B cell (primary cell): ENCODE measurements at regions not wholly inside any gene's neighbourhood (a gene's known extent, or its start where the extent isn't known, plus 50 kb on each side); places are given as distances from the start of the nearest gene placed in this dataset.

ENCODE experiments used
- ATAC-seq: fragments of 200-7000 bp; cut with Tn5 transposase; one replicate; pipeline ENCODE4 v1.10.0; 2021; ENCODE audit warnings: low read depth, mild to moderate bottlenecking, moderate number of reproducible peaks, moderate library complexity
- CTCF ChIA-PET: fragments of 350-600 bp; sonication (Branson Sonifier 250); formaldehyde crosslinking; loops from one replicate; lab custom pipeline; 2021; ENCODE audit warnings: antibody characterized with exemption, inconsistent platforms; lab: Charles Lee
- POLR2A ChIA-PET: fragments of 350-600 bp; sonication (Branson Sonifier 250); formaldehyde crosslinking; loops from one replicate; lab custom pipeline; 2021; ENCODE audit warnings: antibody characterized with exemption; lab: Charles Lee
- DNase-seq: peaks from one replicate; pipeline ENCODE4 v3.0.0; 2013
- H2AFZ ChIP-seq: 2 replicates; pipeline ENCODE4 v1.6.1; 2012; ENCODE audit warnings: mild to moderate bottlenecking, low read depth, low read length; ENCODE audit not compliant: insufficient read depth, poor library complexity, severe bottlenecking
- H3K27ac ChIP-seq, 2 donors: 1 replicate in 1 of 2; 2 replicates in 1 of 2; pipeline ENCODE4 v1.5.1; 2012 to 2013; ENCODE audit warnings: low read length in 2 of 2, mild to moderate bottlenecking in 2 of 2, moderate library complexity in 1 of 2
- H3K27me3 ChIP-seq, 4 experiments: fragments of 200-600 bp in 1 of 4; sonication (generic) in 1 of 4; replicated peaks in 1 of 4; 1 replicate in 2 of 4; 2 replicates in 2 of 4; pipeline versions ENCODE4 v1.6.1 to v1.7.0; 2013 to 2016; ENCODE audit warnings: low read length in 3 of 4, mild to moderate bottlenecking in 2 of 4, mixed read lengths in 1 of 4, moderate library complexity in 1 of 4; ENCODE audit not compliant: insufficient read depth in 4 of 4, control insufficient read depth in 3 of 4; ENCODE audit errors: control extremely low read depth in 1 of 4
- H3K36me3 ChIP-seq, 2 experiments: replicated peaks in 1 of 2; 1 replicate in 1 of 2; 2 replicates in 1 of 2; pipeline versions ENCODE4 v1.6.1 to v1.7.1; 2013; ENCODE audit warnings: low read length in 1 of 2; ENCODE audit not compliant: insufficient read depth in 2 of 2, control insufficient read depth in 1 of 2; ENCODE audit errors: control extremely low read depth in 1 of 2, extremely low read depth in 1 of 2
- H3K4me1 ChIP-seq, 2 donors: fragments of 200-600 bp in 1 of 2; sonication (generic) in 1 of 2; 1 replicate in 1 of 2; 2 replicates in 1 of 2; pipeline versions ENCODE4 v1.5.1 to v1.6.1; 2013 to 2017; ENCODE audit warnings: low read length in 2 of 2; ENCODE audit not compliant: control insufficient read depth in 2 of 2, insufficient read depth in 2 of 2
- H3K4me2 ChIP-seq: replicated peaks from 2 replicates; pipeline ENCODE3; 2012; ENCODE audit warnings: mild to moderate bottlenecking, low read depth, low read length; ENCODE audit not compliant: poor library complexity, severe bottlenecking
- H3K4me3 ChIP-seq, 5 experiments: fragments of 200-600 bp in 1 of 5; sonication (generic) in 1 of 5; 1 replicate in 3 of 5; 2 replicates in 2 of 5; pipeline versions ENCODE4 v1.5.1 to v1.7.0; 2011 to 2016; ENCODE audit warnings: low read length in 4 of 5, mild to moderate bottlenecking in 4 of 5, low read depth in 2 of 5, control low read depth in 1 of 5, moderate library complexity in 1 of 5; ENCODE audit not compliant: insufficient read depth in 1 of 5; ENCODE audit errors: control extremely low read depth in 1 of 5, extremely low read depth in 1 of 5
- H3K79me2 ChIP-seq: fragments of 200-600 bp; sonication (generic); one replicate; pipeline ENCODE4 v1.6.0; 2016; ENCODE audit warnings: low read length; ENCODE audit not compliant: control insufficient read depth, insufficient read depth
- H3K9ac ChIP-seq: fragments of 200-600 bp; sonication (generic); 2 replicates; pipeline ENCODE4 v1.6.1; 2017; ENCODE audit warnings: mild to moderate bottlenecking, low read length, moderate library complexity
- H3K9me3 ChIP-seq, 3 donors: one replicate each; pipeline versions ENCODE4 v1.6.1 to v1.7.1; 2013; ENCODE audit warnings: low read length in 2 of 3; ENCODE audit not compliant: control insufficient read depth in 2 of 3, insufficient read depth in 1 of 3; ENCODE audit errors: control extremely low read depth in 1 of 3
- H4K20me1 ChIP-seq: 2 replicates; pipeline ENCODE4 v1.6.0; 2012; ENCODE audit warnings: mild to moderate bottlenecking, low read length; ENCODE audit not compliant: insufficient read depth, control insufficient read depth, poor library complexity, severe bottlenecking
- H3K27ac Mint-ChIP-seq: one replicate; pipeline ENCODE4 v1.8.0; 2021; ENCODE audit warnings: mixed read lengths
- H3K27me3 Mint-ChIP-seq: one replicate; pipeline ENCODE4 v1.8.0; 2021; ENCODE audit warnings: mixed read lengths
- H3K4me1 Mint-ChIP-seq: one replicate; pipeline ENCODE4 v1.8.0; 2021; ENCODE audit warnings: mixed read lengths
- H3K4me3 Mint-ChIP-seq: one replicate; pipeline ENCODE4 v1.8.0; 2021; ENCODE audit warnings: mixed read lengths
- H3K9me3 Mint-ChIP-seq: one replicate; pipeline ENCODE4 v1.8.0; 2022; ENCODE audit warnings: mixed read lengths; ENCODE audit not compliant: insufficient read depth
- CTCF ChIP-seq: fragments of 200-600 bp; IDR thresholded peaks from one replicate; pipeline ENCODE4 v1.8.0; 2022; ENCODE audit warnings: antibody characterized with exemption, mild to moderate bottlenecking
- EZH2 ChIP-seq: IDR thresholded peaks from 2 replicates; pipeline ENCODE4 v1.6.1; 2012; ENCODE audit warnings: borderline replicate concordance, low read depth, mild to moderate bottlenecking, moderate library complexity, low read length; ENCODE audit not compliant: insufficient read depth, poor library complexity, severe bottlenecking
- WGBS: methylation state at CpG from one replicate; pipeline ENCODE4 v1.1.5; 2013; ENCODE audit warnings: missing lambda C conversion rate; ENCODE audit not compliant: insufficient coverage; 5-methylcytosine and 5-hydroxymethylcytosine counted together
- intact Hi-C: fragments of 100-400 bp; cut with micrococcal nuclease; formaldehyde crosslinking; loops from one replicate; pipeline ENCODE4 v1.10.0; 2022

GRCh38 chr1:157292809-157293564, 154.8 kb upstream of the ETV3 start:
- H3K27me3 Mint-ChIP-seq: peaks cover 61% of the 10 kb centered on the region
- no peak for DNase-seq
- ChIA-PET CTCF (no interaction called here), POLR2A (no interaction called here)
- H3K9ac ChIP-seq: no peak overlapping the region
- no peak overlapping the region for H3K27ac Mint-ChIP-seq
- H3K4me1 Mint-ChIP-seq: peaks cover 9% of the 10 kb centered on the region
- H4K20me1 ChIP-seq: no peaks in the 10 kb centered on the region
- intact Hi-C loops: no loop called here
- H3K4me3 ChIP-seq: no peak overlapping the region
- no peak overlapping the region for H3K4me3 Mint-ChIP-seq
- no peak overlapping the region for H2AFZ ChIP-seq
- 88% methylated on average over 1 of the region's 4 CpGs for WGBS
- TF ChIP-seq CTCF (no peak), EZH2 (no peak)
- H3K4me1 ChIP-seq: peaks cover 6 to 7% of the 10 kb centered on the region in 2 donors
- no peak for ATAC-seq
- H3K36me3 ChIP-seq: no peaks in the 10 kb centered on the region
- H3K4me2 ChIP-seq: no peak overlapping the region
- H3K9me3 ChIP-seq: peaks cover 0 to 3% (median 0%) of the 10 kb centered on the region in 3 donors
- no peak overlapping the region for H3K27ac ChIP-seq
- H3K79me2 ChIP-seq: no peaks in the 10 kb centered on the region
- H3K27me3 ChIP-seq: peaks cover 0 to 4% (median 0%) of the 10 kb centered on the region in 4 experiments
- no peaks in the 10 kb centered on the region for H3K9me3 Mint-ChIP-seq

GRCh38 chr1:157292302-157292701, 154.1 kb upstream of the ETV3 start:
- Histone ChIP-seq H3K4me3 (no peak overlapping the region), H3K79me2 (no peaks in the 10 kb centered on the region), H3K27me3 (peaks cover 0 to 4% (median 0%) of the 10 kb centered on the region in 4 experiments), H2AFZ (no peak overlapping the region), H3K9ac (no peak overlapping the region), H4K20me1 (no peaks in the 10 kb centered on the region), H3K4me2 (no peak overlapping the region), H3K36me3 (no peaks in the 10 kb centered on the region), H3K4me1 (peaks cover 6 to 7% of the 10 kb centered on the region in 2 donors), H3K9me3 (peaks cover 0 to 3% (median 0%) of the 10 kb centered on the region in 3 donors), H3K27ac (no peak overlapping the region)
- peaks cover 9% of the 10 kb centered on the region for H3K4me1 Mint-ChIP-seq
- H3K9me3 Mint-ChIP-seq: no peaks in the 10 kb centered on the region
- WGBS: 88% methylated on average over 6 of the region's 6 CpGs
- TF ChIP-seq EZH2: no peak
- no peak for TF ChIP-seq CTCF
- intact Hi-C loops: no loop called here
- DNase-seq (no peak), ATAC-seq (no peak)
- ChIA-PET POLR2A (no interaction called here), CTCF (no interaction called here)
- H3K27me3 Mint-ChIP-seq: peaks cover 63% of the 10 kb centered on the region
- H3K4me3 Mint-ChIP-seq: no peak overlapping the region
- H3K27ac Mint-ChIP-seq: no peak overlapping the region
